ENCODE measurements at regions not wholly inside any gene's neighbourhood (a gene's known extent, or its start where the extent isn't known, plus 50 kb on each side); places are given as distances from the start of the nearest gene placed in this dataset.

GRCh38 chr4:100593935-100594334 lies 76.1 kb upstream of the EMCN start:
- no peaks in the 10 kb centered on the region for H3K36me3 ChIP-seq (ENCODE audit: control insufficient read depth in 2 of 2, extremely low read depth in 1 of 2, insufficient read depth in 2 of 2, low read length in 2 of 2)
- H3K4me1 ChIP-seq (ENCODE audit: control insufficient read depth, extremely low read depth, insufficient read depth, low read length), result no peaks in the 10 kb centered on the region
- H3K4me3 ChIP-seq (replicated peaks in 1 of 3; ENCODE audit: insufficient read depth in 1 of 3, low read depth in 1 of 3, low read length in 3 of 3), result no peak overlapping the region
- H3K9me3 ChIP-seq (replicated peaks; ENCODE audit: control insufficient read depth, insufficient read depth, low read length), result no peaks in the 10 kb centered on the region
- no peak overlapping the region for H3K27ac ChIP-seq (ENCODE audit: insufficient read depth, low read depth, low read length)
- no peaks in the 10 kb centered on the region for H3K79me2 ChIP-seq (ENCODE audit: control insufficient read depth, insufficient read depth, low read length)
- FAIRE-seq, result no peak
- ChIA-PET CTCF (no interaction called here), POLR2A (no interaction called here)
- BruUV-seq (replicated peaks), result no TSS peak
- dilution Hi-C loops (cut with MboI; ENCODE audit: extremely low pct_ligation_motif_present, low sequenced_read_pairs), result no loop called here
- no peak for TF ChIP-seq MYC (IDR thresholded peaks at IDR 0.05; ENCODE audit: low read depth, low read length)
- no peak for TF ChIP-seq MAX (IDR thresholded peaks at IDR 0.05; ENCODE audit: insufficient read depth, insufficient read length)
- no peak for TF ChIP-seq EZH2 (IDR thresholded peaks at IDR 0.05; ENCODE audit: borderline replicate concordance, low read depth, low read length, severe bottlenecking)
- TF ChIP-seq JUN (IDR thresholded peaks at IDR 0.05; ENCODE audit: borderline replicate concordance, insufficient read depth, insufficient read length, low read depth), result no peak
- TF ChIP-seq CTCF (IDR thresholded peaks at IDR 0.05; ENCODE audit: extremely low read depth in 1 of 2, insufficient read depth in 1 of 2, low read depth in 1 of 2, low read length in 2 of 2), result no peak
- no peak for TF ChIP-seq FOS (IDR thresholded peaks at IDR 0.05; ENCODE audit: borderline replicate concordance, insufficient read depth, low read length)
- TF ChIP-seq GATA2 (IDR thresholded peaks at IDR 0.05; ENCODE audit: insufficient read depth, insufficient read length, low read depth, low read length), result no peak
- no peak overlapping the region for H3K9ac ChIP-seq (replicated peaks; ENCODE audit: extremely low read depth, insufficient read depth, low read length)
- intact Hi-C loops (cut with micrococcal nuclease), result no loop called here
- no peak overlapping the region for H3K4me2 ChIP-seq (ENCODE audit: insufficient read depth, low read length)
- no peak for DNase-seq (ENCODE audit: low read depth, low spot score)
- H3K27me3 ChIP-seq (ENCODE audit: control insufficient read depth in 2 of 2, insufficient read depth in 2 of 2, low read length in 2 of 2), result no peaks in the 10 kb centered on the region
- no peaks in the 10 kb centered on the region for H3K9me1 ChIP-seq (replicated peaks; ENCODE audit: control insufficient read depth, extremely low read depth, insufficient read depth, low read length)
- H4K20me1 ChIP-seq (replicated peaks; ENCODE audit: control insufficient read depth, extremely low read depth, insufficient read depth, low read length), result no peaks in the 10 kb centered on the region
- no peak overlapping the region for H2AFZ ChIP-seq (ENCODE audit: low read depth, low read length)

Measured in endothelial cell of umbilical vein (primary cell).